ENCODE measurements at regions not wholly inside any gene's neighbourhood (a gene's known extent, or its start where the extent isn't known, plus 50 kb on each side); places are given as distances from the start of the nearest gene placed in this dataset.

- Mint-ChIP-seq H3K36me3 (ENCODE audit: low read depth) (peaks cover 11% of the 10 kb centered on the region), H3K4me3 (no peak overlapping the region), H3K9me3 (peaks cover 39% of the 10 kb centered on the region), H3K27ac (no peak overlapping the region), H3K4me1 (no peaks in the 10 kb centered on the region), H3K27me3 (ENCODE audit: low read depth) (peaks cover 6% of the 10 kb centered on the region)
- TF ChIP-seq, protein P1, sequence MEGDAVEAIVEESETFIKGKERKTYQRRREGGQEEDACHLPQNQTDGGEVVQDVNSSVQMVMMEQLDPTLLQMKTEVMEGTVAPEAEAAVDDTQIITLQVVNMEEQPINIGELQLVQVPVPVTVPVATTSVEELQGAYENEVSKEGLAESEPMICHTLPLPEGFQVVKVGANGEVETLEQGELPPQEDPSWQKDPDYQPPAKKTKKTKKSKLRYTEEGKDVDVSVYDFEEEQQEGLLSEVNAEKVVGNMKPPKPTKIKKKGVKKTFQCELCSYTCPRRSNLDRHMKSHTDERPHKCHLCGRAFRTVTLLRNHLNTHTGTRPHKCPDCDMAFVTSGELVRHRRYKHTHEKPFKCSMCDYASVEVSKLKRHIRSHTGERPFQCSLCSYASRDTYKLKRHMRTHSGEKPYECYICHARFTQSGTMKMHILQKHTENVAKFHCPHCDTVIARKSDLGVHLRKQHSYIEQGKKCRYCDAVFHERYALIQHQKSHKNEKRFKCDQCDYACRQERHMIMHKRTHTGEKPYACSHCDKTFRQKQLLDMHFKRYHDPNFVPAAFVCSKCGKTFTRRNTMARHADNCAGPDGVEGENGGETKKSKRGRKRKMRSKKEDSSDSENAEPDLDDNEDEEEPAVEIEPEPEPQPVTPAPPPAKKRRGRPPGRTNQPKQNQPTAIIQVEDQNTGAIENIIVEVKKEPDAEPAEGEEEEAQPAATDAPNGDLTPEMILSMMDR (IDR thresholded peaks at IDR 0.05; ENCODE audit: unreplicated experiment in 3 of 3): no peak
Measured at GRCh38 chr15:27628486-27628885, 470.6 kb downstream of the OCA2 start.

GRCh38 chr15:27627623-27628022, 471.5 kb downstream of the OCA2 start:
- peaks cover 6% of the 10 kb centered on the region for H3K27me3 Mint-ChIP-seq (ENCODE audit: low read depth)
- no peak overlapping the region for H3K27ac Mint-ChIP-seq
- TF ChIP-seq, protein P1 (IDR thresholded peaks at IDR 0.05; ENCODE audit: unreplicated experiment in 3 of 3): no peak
- H3K4me1 Mint-ChIP-seq: peaks cover 8% of the 10 kb centered on the region
- peaks cover 39% of the 10 kb centered on the region for H3K9me3 Mint-ChIP-seq
- peaks cover 11% of the 10 kb centered on the region for H3K36me3 Mint-ChIP-seq (ENCODE audit: low read depth)
- H3K4me3 Mint-ChIP-seq: no peak overlapping the region

DNA sequence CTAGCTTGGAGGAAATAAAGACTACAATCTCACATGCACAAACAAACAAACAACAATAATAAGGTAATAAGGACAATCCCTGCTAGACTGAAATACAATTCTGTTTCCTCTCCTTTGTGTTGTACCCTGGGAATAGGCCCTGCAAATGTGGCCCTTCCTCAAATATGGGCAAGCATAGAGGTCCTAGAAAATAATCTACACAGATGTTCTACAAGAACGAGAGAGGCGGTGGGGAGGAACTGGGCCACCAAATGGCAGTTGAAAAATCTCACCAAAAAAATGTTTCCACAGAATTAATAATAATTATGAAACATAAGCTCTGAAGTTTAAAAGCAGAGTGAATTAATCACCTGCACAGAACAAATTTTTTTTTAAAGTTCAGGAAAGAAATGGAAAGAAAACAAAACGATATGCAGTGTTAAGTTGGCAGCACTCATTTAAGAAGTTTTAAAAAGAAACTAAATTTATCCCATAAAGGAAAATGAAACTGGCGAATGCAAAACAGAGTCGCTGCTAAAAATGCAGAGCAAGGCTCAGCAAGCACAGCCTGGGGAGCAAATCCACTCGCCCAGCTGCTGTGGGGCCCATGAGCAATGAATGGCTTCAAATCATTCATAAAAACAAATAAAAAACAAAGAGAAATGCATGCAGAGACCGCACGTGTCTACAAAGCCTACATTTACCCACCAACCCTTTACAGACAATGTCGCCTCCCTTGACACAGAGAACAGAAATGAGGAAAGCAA, 475.4 kb downstream of the OCA2 start:
- H3K36me3 Mint-ChIP-seq (ENCODE audit: low read depth): peaks cover 11% of the 10 kb centered on the region
- H3K9me3 Mint-ChIP-seq: peaks cover 25% of the 10 kb centered on the region
- H3K4me3 Mint-ChIP-seq: no peak overlapping the region

GRCh38 chr15:27623149-27623548, 476.0 kb downstream of the OCA2 start:
- no peaks in the 10 kb centered on the region for H3K27me3 Mint-ChIP-seq (ENCODE audit: low read depth)
- peak overlapping the region in 1 of 3 experiments; percentile 17 for H3K27ac Mint-ChIP-seq
- H3K9me3 Mint-ChIP-seq: peaks cover 21% of the 10 kb centered on the region
- TF ChIP-seq, protein P1 (IDR thresholded peaks at IDR 0.05; ENCODE audit: unreplicated experiment in 3 of 3): no peak
- H3K36me3 Mint-ChIP-seq (ENCODE audit: low read depth): peaks cover 8% of the 10 kb centered on the region
- peaks cover 23% of the 10 kb centered on the region for H3K4me1 Mint-ChIP-seq
- H3K4me3 Mint-ChIP-seq: no peak overlapping the region

More for the DNA sequence above, 475.4 kb downstream of the OCA2 start:
- TF ChIP-seq, protein P1 (IDR thresholded peaks at IDR 0.05; ENCODE audit: unreplicated experiment in 3 of 3): no peak
- H3K27ac Mint-ChIP-seq: no peak overlapping the region
- no peaks in the 10 kb centered on the region for H3K27me3 Mint-ChIP-seq (ENCODE audit: low read depth)
- H3K4me1 Mint-ChIP-seq: peaks cover 23% of the 10 kb centered on the region

GRCh38 chr15:27622371-27622770, 476.7 kb downstream of the OCA2 start:
- no peak overlapping the region for H3K4me3 Mint-ChIP-seq
- TF ChIP-seq, protein P1 (IDR thresholded peaks at IDR 0.05; ENCODE audit: unreplicated experiment in 3 of 3): no peak
- peaks cover 5% of the 10 kb centered on the region for H3K36me3 Mint-ChIP-seq (ENCODE audit: low read depth)
- no peaks in the 10 kb centered on the region for H3K27me3 Mint-ChIP-seq (ENCODE audit: low read depth)
- peak overlapping the region in 1 of 3 experiments; percentile 17 for H3K27ac Mint-ChIP-seq
- H3K9me3 Mint-ChIP-seq: peaks cover 13% of the 10 kb centered on the region
- peaks cover 23% of the 10 kb centered on the region for H3K4me1 Mint-ChIP-seq

DNA sequence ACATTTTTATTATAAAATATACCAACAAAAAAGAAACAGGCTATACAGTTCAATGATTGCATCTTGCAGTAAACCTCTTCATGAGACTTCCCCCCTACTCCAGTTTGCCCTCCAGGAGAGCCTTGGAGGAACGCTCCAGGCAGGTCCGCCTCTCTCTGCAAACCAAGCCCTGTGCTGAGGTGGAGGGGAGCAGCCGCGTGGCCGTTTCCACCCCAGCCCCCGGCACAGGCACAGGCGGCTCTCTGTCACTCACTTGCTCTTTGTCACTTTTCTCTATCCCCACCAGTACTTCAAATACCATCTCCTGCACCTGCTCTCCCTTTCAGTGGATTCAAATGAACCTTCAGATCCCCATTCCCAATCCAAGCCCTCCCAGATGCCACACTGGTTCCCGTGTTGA, 479.9 kb downstream of the OCA2 start:
- no peak overlapping the region for H3K27ac Mint-ChIP-seq
- TF ChIP-seq, protein P1 (IDR thresholded peaks at IDR 0.05; ENCODE audit: unreplicated experiment in 3 of 3): no peak
- H3K4me1 Mint-ChIP-seq: peaks cover 23% of the 10 kb centered on the region
- no peaks in the 10 kb centered on the region for H3K27me3 Mint-ChIP-seq (ENCODE audit: low read depth)
- no peak overlapping the region for H3K4me3 Mint-ChIP-seq
- peaks cover 2% of the 10 kb centered on the region for H3K9me3 Mint-ChIP-seq
- no peaks in the 10 kb centered on the region for H3K36me3 Mint-ChIP-seq (ENCODE audit: low read depth)

Measured in nephron (organoid).